Activated naive CD4-positive, alpha-beta T cell treated with anti-CD3 and anti-CD28 coated beads, Interleukin-2, amount 50 U/mL, for 72 hours (primary cell): ENCODE measurements at regions not wholly inside any gene's neighbourhood (a gene's known extent, or its start where the extent isn't known, plus 50 kb on each side); places are given as distances from the start of the nearest gene placed in this dataset.
A peak's percentile ranks its signal among the peaks of the same experiment; 100 is the strongest.

Experiments
- ATAC-seq, 2 donors: fragments of 150-1000 bp; cut with Tn5 transposase; 2 replicates each; pipeline ENCODE4 v1.10.0; 2021; ENCODE audit warnings: mild to moderate bottlenecking in 2 of 2, moderate library complexity in 2 of 2
- DNase-seq, 2 donors: peaks; one replicate each; pipeline ENCODE4 v3.0.0; 2021 to 2022; ENCODE audit warnings: low spot score in 2 of 2
- H3K27ac Mint-ChIP-seq, 2 donors: one replicate each; pipeline ENCODE4 v1.8.0; 2022; ENCODE audit warnings: mild to moderate bottlenecking in 2 of 2, mixed read lengths in 2 of 2
- H3K36me3 Mint-ChIP-seq, 2 donors: one replicate each; pipeline ENCODE4 v1.8.0; 2022; ENCODE audit warnings: mixed read lengths in 2 of 2
- H3K9me3 Mint-ChIP-seq, 2 donors: one replicate each; pipeline ENCODE4 v1.8.0; 2022; ENCODE audit warnings: mixed read lengths in 2 of 2

DNA sequence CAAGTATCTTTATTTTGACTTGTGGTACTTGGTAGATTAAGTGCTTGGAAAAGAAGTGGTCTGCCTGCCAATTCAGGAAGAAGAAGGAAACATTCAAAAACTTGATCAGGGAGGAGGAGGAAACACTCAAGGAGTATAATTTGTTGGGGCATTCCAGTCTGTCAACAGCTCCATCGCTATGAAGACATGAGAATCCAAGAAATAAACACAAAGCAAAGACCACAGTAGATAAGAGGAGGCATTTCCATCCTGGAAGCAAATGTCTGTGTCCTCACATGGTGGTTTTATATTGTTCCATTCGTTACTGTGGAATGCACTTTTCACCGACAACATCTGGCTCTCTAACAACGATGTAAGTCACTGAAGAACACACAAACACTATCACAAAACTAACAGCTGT is 176.1 kb upstream of the FRMD4B start:
- Mint-ChIP-seq H3K36me3 (peaks cover 0 to under 1% of the 10 kb centered on the region in 2 donors), H3K27ac (no peak overlapping the region), H3K9me3 (peaks cover under 1 to 6% of the 10 kb centered on the region in 2 donors)
- DNase-seq = no peak
- no peak for ATAC-seq

DNA sequence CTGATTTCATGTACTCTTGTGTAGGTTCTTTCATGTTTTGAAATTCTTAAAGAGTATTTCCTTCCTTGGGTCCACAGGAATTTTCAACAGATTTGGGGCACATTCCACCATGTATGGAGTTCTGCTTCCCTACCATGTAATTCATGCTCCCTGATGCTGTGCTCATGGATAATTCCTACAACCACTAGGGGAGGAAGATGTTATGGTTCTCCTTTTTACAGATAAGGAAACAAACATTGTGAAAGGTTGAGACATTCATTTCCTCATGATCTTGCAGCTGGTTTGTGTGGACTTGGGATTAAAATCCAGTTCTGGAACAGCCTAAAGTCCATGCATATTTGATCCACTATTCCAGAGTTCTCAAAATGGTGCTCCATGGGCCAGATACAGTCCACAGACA is 174.9 kb upstream of the FRMD4B start:
- no peak for DNase-seq
- no peaks in the 10 kb centered on the region for H3K9me3 Mint-ChIP-seq
- no peak for ATAC-seq

DNA sequence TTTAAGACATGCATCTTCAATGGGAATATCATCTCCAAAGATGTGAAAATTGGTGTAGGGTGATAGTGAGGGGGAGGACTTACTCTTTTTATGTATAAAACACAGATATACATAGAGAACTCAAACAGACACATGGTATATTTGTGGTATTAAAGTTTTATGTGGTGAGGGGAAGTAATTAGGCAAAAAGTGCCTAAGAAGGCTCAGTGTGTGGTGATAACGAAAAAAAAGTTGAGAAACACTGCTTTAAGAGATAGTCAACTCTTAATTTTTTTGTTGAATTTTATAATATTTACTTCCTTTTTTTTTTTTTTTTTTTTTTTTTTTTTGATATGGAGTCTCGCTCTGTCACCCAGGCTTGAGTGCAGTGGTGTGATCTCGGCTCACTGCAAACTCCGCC is 174.2 kb upstream of the FRMD4B start:
- no peaks in the 10 kb centered on the region for H3K36me3 Mint-ChIP-seq
- no peak for ATAC-seq
- DNase-seq = no peak
- no peak overlapping the region for H3K27ac Mint-ChIP-seq
- no peaks in the 10 kb centered on the region for H3K9me3 Mint-ChIP-seq

More for the DNA sequence above, 174.9 kb upstream of the FRMD4B start:
- H3K27ac Mint-ChIP-seq = no peak overlapping the region
- no peaks in the 10 kb centered on the region for H3K36me3 Mint-ChIP-seq

DNA sequence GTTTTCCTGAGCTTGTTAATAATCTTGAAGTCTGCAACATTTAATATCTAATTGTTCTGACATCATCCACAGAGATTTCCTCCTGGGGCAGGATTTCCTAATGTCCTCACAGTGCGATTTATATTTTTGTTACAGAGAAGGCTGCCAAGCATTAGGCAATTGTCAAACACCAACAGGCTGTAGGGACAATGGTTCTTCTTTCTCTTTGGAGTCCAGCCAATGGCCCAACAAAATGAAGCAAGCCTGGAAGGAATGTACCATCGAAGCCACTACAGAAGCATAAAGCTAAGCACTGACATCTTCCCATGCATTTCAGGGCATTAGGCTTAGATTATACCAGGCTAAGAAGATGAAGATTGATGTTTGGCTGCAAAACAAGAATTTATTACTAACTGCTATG is 173.0 kb upstream of the FRMD4B start:
- DNase-seq (no peak), ATAC-seq (no peak)
- Mint-ChIP-seq H3K27ac (no peak overlapping the region), H3K36me3 (no peaks in the 10 kb centered on the region), H3K9me3 (no peaks in the 10 kb centered on the region)

DNA sequence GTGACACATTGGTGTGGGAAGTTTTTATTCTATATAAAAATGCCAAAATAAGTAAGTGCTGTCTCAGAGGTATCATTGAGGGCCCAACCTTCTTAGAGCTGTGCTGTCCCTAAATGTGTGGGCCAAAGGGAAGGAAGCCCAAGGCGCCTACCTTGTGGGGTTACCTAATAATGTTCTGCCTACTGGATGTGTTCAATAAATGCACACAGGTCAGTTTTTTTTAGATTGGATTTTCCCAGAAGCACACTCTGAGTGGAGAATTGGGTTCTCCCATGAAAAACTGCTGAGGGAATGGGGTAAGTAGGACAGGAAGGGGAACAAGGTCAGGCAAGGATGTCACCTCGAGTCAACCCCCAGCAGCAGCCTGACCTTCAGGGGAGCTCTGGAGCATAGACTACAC is 168.7 kb upstream of the FRMD4B start:
- H3K36me3 Mint-ChIP-seq = no peaks in the 10 kb centered on the region
- no peaks in the 10 kb centered on the region for H3K9me3 Mint-ChIP-seq
- H3K27ac Mint-ChIP-seq = no peak overlapping the region
- ATAC-seq (no peak), DNase-seq (no peak)

DNA sequence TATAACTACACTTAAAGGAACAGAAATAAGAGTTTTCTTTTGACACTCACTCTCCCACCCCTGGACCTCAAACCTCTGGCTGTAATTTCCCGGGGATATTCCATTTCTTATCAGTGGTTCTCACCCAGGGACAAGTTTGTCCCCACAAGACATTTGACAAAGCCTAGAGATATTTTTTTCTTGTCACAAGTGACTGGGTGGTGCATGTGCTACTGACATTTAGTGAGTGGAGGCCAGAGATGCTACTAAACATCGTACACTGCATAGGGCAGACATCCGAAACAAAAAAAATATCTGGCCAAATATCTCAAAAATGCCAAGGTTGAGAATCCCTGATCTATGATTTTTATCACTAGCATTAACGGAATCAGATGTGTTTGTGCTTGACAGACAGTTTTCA is 168.0 kb upstream of the FRMD4B start:
- no peaks in the 10 kb centered on the region for H3K9me3 Mint-ChIP-seq
- no peaks in the 10 kb centered on the region for H3K36me3 Mint-ChIP-seq
- DNase-seq (no peak), ATAC-seq (no peak)
- no peak overlapping the region for H3K27ac Mint-ChIP-seq

DNA sequence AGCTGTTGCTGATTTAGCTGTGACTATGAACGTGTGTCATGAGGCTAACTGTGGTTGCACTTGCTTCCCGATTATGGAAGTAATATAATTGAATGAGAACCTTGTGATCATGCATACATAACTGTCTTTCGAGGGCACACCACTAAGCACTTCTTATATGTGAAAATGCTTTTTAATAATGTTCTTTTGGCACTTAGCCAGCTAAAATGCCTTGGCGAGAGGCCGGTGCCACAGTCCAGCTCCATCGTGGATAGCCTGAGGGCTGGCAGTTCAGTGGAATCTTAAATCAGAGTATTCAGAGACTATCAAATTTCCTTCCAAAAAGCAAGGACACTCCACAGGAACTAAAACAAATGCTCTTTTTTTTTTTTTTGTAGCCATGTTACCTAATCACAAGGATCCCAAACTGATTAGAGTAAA is 161.6 kb upstream of the FRMD4B start:
- H3K36me3 Mint-ChIP-seq = no peaks in the 10 kb centered on the region
- DNase-seq (no peak), ATAC-seq (no peak)
- no peaks in the 10 kb centered on the region for H3K9me3 Mint-ChIP-seq
- no peak overlapping the region for H3K27ac Mint-ChIP-seq

DNA sequence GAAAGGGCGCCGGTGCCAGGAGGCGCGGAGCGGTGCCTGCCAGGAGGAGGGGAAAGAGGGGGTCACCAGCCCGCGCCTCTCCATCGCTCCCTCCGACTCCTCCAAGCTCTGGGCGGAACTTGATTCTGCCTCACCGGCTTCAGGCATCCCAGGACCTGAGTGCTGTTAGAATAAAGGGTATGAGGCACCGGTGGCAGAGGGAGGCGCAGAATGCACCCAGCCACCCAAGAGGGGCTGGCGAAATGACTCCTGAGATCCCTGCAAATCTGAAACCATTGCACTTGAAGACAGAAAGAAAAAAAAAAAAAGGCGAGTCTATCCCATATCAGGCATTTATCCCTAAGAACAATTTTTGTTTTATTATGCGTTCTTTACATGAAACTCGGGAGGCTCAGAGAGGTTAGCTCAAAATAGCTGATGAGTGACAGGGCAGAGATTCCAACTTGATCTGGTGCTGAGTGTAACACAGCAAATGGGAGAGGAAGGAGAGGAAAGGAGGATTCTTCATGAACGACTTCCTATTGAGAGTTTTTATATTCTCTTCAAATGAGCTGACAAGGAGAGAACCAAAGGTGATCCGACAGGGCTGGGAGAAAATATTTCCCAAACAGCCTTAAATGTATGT is 157.0 kb upstream of the FRMD4B start:
- ATAC-seq (no peak), DNase-seq (no peak)
- Mint-ChIP-seq H3K27ac (no peak overlapping the region), H3K9me3 (no peaks in the 10 kb centered on the region), H3K36me3 (no peaks in the 10 kb centered on the region)

DNA sequence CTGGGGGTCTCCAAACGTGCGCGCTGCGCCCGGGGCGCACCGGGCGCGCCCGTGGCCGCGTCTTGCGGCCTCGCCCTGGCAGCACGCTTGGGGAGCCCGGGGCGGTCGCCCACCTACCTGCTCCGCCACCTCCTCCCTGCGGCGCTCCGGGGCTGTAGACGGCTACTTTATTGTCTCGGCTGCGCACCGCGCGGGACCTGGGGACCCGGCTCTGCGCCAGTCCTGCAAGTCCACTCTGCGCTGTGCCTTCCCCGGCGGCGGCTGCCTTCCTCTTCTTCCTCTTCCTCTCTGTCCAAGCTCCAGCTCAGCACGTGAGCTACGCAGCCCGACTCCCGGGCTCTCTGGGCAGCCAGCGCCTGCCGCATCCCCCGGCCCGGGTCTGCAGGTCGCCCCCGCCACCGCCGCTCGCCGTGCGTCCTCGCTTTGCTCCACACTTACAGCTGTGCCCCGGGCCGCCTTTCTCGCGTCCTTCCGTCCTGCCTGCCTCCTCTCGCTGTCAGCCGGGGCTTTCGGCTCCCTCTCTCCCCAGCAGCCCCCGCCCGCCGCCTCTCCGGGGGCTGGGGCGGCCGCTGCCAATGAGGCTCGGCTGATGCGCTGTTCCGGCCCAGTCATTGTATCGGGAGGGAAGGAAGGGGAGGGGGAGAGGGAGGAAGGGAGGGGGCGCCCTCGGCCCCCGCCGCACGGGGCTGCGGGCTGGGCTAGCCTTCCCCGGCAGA is 156.4 kb upstream of the FRMD4B start:
- no peak for DNase-seq
- Mint-ChIP-seq H3K9me3 (no peaks in the 10 kb centered on the region), H3K36me3 (no peaks in the 10 kb centered on the region), H3K27ac (no peak overlapping the region)
- ATAC-seq = peak in 1 of 2 donors; percentile 20

DNA sequence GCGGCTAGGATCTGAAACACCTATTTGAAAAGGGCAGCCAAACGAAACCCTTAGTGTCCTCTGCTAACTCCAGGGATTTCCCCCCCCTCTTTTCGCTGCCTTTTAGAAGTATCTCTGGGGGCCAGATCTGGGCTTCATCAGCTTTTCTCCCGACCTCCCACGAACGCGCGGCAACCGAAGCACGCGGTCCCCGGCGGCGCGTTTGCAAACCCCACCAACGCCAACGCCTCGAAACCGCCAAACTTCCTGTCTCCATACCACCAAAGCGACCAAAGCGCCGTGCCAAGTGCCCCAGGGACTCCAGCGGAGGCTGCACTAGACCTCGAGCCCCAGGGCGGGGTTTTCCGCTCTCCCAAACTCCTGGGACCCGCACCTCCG is 155.8 kb upstream of the FRMD4B start:
- Mint-ChIP-seq H3K9me3 (no peaks in the 10 kb centered on the region), H3K27ac (no peak overlapping the region), H3K36me3 (no peaks in the 10 kb centered on the region)
- no peak for DNase-seq
- ATAC-seq = no peak

DNA sequence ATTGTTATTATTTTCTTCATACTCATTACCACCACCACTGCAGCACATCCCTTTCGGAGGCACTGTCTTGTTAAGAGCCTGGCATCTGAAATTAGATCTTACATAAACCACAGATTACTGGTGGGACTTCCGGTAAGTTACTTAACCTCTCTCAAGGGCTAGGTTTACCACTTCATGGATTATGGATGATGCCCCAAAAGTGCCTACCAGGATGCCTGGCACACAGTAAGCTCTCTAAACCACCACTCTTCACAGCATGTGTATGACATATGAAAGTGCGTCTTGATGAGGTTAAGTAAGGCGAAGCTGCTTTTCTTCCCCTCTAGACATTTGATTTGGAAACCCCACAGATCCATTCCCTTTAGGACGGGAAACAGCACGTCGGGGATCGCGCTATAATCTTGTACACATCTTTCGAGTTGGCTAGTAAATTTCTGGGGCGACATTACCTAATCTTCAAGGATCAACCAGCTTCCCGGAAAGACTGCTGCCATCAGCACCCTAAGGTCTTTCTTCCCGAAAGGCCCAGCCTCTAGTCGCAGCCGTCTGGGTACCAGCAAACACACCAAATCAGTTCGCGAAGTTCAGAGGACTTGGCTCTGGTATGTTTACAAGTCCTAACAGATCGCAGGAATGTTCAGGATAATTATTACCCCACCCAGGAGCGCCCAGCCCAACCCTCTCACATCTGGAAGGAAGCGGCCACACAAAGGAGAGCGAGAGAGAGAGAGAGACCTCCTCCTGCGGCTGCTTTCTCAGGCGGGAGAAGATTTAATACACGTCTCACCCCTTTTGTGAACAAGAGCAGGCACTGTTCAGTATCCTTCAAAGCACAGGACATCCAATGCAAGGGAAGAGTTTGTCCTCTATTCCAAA is 155.1 kb upstream of the FRMD4B start:
- no peak for ATAC-seq
- H3K27ac Mint-ChIP-seq = no peak overlapping the region

DNA sequence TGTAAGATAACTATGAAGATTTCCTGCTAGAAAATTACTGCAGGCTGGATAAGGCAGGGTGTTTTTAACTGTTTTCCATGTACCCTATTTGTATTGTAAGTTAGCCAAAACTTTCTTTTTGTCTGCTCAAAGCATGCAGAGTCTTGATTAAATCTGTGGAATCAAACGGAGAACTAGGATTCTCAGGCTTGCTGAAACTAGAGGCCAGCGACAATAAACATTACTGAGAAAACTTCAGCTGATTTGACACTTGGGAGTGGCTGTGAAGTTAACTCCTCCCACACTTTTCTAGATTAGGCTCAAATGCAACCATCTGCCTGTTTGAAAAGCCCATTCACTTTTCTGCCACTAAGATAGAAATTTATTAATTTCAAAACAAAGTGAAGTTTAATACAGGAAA is 153.2 kb upstream of the FRMD4B start:
- Mint-ChIP-seq H3K36me3 (no peaks in the 10 kb centered on the region), H3K27ac (no peak overlapping the region), H3K9me3 (no peaks in the 10 kb centered on the region)
- ATAC-seq (no peak), DNase-seq (no peak)

More for the DNA sequence above, 155.1 kb upstream of the FRMD4B start:
- H3K36me3 Mint-ChIP-seq = no peaks in the 10 kb centered on the region
- DNase-seq = no peak
- H3K9me3 Mint-ChIP-seq = no peaks in the 10 kb centered on the region

DNA sequence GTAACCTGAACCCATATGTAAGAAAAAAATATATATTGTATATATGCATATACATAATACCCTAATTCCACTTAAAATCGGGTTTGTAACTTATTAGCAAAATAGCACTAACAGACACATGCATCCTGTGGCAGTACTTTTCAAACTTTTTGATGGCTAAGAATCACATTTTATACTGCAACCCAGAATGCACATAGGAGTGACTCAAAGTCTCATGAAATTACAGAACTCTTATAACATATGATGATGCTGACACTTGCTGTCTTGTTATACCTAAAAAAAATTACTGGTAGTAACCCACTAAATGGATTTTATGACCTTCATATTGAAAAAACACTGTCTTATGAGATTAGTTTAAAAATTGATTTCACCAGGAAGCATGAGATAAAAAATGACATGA is 152.4 kb upstream of the FRMD4B start:
- DNase-seq (no peak), ATAC-seq (no peak)
- Mint-ChIP-seq H3K27ac (no peak overlapping the region), H3K9me3 (no peaks in the 10 kb centered on the region), H3K36me3 (no peaks in the 10 kb centered on the region)

DNA sequence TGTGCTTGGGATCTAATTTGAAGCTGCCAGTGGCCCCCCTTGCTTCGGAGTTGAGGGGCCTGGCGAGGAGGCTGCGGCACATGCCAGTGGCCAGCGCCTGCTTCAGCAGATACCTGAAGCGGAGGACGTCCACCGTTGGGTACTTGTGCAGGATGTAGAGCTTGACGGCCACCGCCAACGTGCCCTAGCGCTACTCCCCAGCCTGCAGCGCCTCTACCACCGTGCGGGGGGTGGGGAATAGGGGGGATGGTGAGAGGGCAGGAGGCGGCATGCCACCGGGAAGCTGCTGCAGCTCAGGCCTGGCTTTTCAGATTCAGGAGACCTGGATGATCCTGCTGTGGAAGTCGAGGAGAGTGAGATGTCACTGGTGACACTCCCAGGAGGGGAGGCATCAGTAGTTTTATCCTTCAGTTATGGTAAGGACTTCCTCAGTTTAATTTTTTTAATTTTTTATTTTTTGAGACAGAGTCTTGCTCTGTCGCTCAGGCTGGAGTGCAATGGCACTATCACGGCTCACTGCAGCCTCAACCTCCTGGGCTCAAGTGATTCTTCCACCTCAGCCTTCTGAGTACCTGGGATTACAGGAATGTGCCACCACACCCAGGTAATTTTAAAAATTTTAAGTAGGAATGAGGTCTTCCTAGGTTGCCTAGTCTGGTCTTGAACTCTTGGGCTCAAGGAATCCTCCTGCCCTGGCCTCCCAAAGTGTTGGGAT is 150.6 kb upstream of the FRMD4B start:
- H3K9me3 Mint-ChIP-seq = no peaks in the 10 kb centered on the region
- H3K27ac Mint-ChIP-seq = no peak overlapping the region
- DNase-seq (no peak), ATAC-seq (no peak)
- H3K36me3 Mint-ChIP-seq = no peaks in the 10 kb centered on the region

DNA sequence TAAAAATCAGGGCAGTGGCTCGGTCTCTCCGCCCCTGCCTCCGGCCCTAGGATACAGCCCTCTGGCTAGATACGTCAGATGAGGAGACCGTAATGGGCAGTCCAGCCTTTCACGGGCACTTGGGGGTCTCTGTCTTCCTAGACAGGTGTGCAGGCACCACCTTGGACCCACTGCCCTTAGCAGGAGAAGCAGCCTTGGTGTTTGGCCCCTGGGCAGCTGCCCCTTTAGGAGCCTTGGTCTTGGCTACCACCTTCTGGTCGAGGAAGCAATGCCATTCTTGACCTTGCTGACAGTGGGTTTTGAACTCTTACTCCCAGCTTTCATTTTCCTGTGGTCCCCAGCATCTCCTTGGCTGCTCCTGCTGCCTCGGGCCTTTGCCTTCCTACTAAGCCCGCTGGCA is 149.7 kb upstream of the FRMD4B start:
- H3K27ac Mint-ChIP-seq = no peak overlapping the region
- ATAC-seq (no peak), DNase-seq (no peak)
- no peaks in the 10 kb centered on the region for H3K9me3 Mint-ChIP-seq
- no peaks in the 10 kb centered on the region for H3K36me3 Mint-ChIP-seq

DNA sequence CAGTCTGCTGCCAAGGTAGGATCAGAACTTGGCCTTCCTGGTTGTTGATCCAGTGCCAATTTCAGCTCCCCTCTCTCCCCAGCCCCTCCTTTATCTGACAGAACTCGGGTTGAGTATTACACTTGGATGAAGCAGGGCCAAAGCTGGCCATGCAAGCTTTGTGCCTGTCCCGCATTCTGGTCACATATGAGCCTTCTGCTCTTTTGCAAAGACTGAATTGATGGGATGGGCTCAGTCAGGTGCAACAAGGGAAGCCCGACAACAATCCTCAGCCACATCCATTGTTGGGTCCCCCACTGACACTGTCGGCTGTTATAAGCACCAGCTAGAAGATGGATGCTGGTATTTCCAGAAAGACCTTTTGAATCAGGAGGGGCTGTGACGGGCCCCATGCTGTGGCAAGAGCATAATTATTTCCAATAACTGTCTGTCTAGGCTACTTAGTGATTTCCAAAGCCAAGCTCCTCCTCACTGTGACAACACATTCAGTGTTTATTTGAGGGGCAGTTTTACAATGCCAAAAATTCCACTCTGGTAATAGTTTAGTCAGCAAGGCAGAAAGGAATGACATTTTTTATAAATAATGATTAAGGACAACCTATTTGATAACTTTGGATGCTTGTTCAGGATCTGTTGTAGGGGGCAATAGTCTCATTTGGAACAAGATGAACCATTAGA is 146.8 kb upstream of the FRMD4B start:
- DNase-seq = no peak
- Mint-ChIP-seq H3K27ac (no peak overlapping the region), H3K9me3 (peaks cover 0 to 3% of the 10 kb centered on the region in 2 donors), H3K36me3 (no peaks in the 10 kb centered on the region)
- ATAC-seq = no peak
